ENCODE measurements at regions not wholly inside any gene's neighbourhood (a gene's known extent, or its start where the extent isn't known, plus 50 kb on each side); places are given as distances from the start of the nearest gene placed in this dataset.

DNA sequence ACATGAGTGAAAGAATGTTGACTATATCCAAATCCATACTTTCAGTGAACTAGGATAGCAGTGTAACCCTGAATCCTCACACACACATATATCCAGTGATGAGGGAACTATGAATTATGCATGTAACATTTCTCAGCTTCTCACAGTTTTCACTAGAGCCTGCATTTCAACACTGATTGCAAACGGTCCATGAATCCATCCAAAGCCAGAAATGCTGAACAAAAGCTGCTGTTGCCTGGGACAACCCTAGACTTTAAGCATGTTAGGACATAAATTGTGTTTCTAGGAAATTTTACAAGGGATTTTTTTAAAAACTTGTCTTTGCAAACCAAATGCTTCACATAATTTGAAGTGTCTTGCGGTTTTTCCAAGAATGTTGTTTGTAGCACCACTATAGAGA, 2010.0 kb upstream of the WWC1 start:
- no peak for DNase-seq (ENCODE audit: low spot score)
- peaks cover 0 to 4% (median 0%) of the 10 kb centered on the region in 4 donors for H3K9me3 ChIP-seq (ENCODE audit: control insufficient read depth in 4 of 4, low read length in 3 of 4)
- no peak overlapping the region for H3K27ac ChIP-seq (ENCODE audit: low read depth in 1 of 2, low read length in 2 of 2)
- no peaks in the 10 kb centered on the region for H3K4me1 ChIP-seq (ENCODE audit: control insufficient read depth in 4 of 4, insufficient read depth in 4 of 4, low read length in 3 of 4)
- H3K9ac ChIP-seq (ENCODE audit: low read depth in 1 of 2, low read length in 2 of 2), result no peak overlapping the region
- WGBS, result 57% methylated on average over 2 of the region's 2 CpGs
- no peaks in the 10 kb centered on the region for H3K36me3 ChIP-seq (ENCODE audit: control insufficient read depth in 4 of 4, insufficient read depth in 3 of 4, low read depth in 1 of 4, low read length in 3 of 4)
- TF ChIP-seq CTCF (IDR thresholded peaks at IDR 0.05; ENCODE audit: low read depth, low read length, missing input control), result no peak
- no peak for TF ChIP-seq HNF4G (IDR thresholded peaks at IDR 0.05)
- no peak for TF ChIP-seq EGR1 (IDR thresholded peaks at IDR 0.05; ENCODE audit: low read depth in 2 of 2)
- TF ChIP-seq HNF4A (conservative IDR thresholded peaks at IDR 0.05), result no peak
- TF ChIP-seq FOXA1 (IDR thresholded peaks at IDR 0.05), result no peak
- TF ChIP-seq, protein P1, sequence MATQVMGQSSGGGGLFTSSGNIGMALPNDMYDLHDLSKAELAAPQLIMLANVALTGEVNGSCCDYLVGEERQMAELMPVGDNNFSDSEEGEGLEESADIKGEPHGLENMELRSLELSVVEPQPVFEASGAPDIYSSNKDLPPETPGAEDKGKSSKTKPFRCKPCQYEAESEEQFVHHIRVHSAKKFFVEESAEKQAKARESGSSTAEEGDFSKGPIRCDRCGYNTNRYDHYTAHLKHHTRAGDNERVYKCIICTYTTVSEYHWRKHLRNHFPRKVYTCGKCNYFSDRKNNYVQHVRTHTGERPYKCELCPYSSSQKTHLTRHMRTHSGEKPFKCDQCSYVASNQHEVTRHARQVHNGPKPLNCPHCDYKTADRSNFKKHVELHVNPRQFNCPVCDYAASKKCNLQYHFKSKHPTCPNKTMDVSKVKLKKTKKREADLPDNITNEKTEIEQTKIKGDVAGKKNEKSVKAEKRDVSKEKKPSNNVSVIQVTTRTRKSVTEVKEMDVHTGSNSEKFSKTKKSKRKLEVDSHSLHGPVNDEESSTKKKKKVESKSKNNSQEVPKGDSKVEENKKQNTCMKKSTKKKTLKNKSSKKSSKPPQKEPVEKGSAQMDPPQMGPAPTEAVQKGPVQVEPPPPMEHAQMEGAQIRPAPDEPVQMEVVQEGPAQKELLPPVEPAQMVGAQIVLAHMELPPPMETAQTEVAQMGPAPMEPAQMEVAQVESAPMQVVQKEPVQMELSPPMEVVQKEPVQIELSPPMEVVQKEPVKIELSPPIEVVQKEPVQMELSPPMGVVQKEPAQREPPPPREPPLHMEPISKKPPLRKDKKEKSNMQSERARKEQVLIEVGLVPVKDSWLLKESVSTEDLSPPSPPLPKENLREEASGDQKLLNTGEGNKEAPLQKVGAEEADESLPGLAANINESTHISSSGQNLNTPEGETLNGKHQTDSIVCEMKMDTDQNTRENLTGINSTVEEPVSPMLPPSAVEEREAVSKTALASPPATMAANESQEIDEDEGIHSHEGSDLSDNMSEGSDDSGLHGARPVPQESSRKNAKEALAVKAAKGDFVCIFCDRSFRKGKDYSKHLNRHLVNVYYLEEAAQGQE (IDR thresholded peaks at IDR 0.05), result no peak
- TF ChIP-seq, protein P2, sequence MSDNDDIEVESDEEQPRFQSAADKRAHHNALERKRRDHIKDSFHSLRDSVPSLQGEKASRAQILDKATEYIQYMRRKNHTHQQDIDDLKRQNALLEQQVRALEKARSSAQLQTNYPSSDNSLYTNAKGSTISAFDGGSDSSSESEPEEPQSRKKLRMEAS (IDR thresholded peaks at IDR 0.05), result no peak
- no peak for TF ChIP-seq NR2F2 (IDR thresholded peaks at IDR 0.05)
- H3K27me3 ChIP-seq (ENCODE audit: control insufficient read depth in 4 of 4, insufficient read depth in 4 of 4, low read length in 3 of 4), result peaks cover 0 to 2% (median 0%) of the 10 kb centered on the region in 4 donors
- H3K4me3 ChIP-seq (ENCODE audit: low read depth in 1 of 3, low read length in 3 of 3), result no peak overlapping the region

- WGBS, result 77% methylated on average over 3 of the region's 3 CpGs
- H3K27me3 ChIP-seq (ENCODE audit: control insufficient read depth in 4 of 4, insufficient read depth in 4 of 4, low read length in 3 of 4), result peaks cover 0 to 2% (median 0%) of the 10 kb centered on the region in 4 donors
- H3K4me3 ChIP-seq (ENCODE audit: low read depth in 1 of 3, low read length in 3 of 3), result no peak overlapping the region
- DNase-seq (ENCODE audit: low spot score), result no peak
- no peaks in the 10 kb centered on the region for H3K4me1 ChIP-seq (ENCODE audit: control insufficient read depth in 4 of 4, insufficient read depth in 4 of 4, low read length in 3 of 4)
- no peaks in the 10 kb centered on the region for H3K36me3 ChIP-seq (ENCODE audit: control insufficient read depth in 4 of 4, insufficient read depth in 3 of 4, low read depth in 1 of 4, low read length in 3 of 4)
- peaks cover 0 to 4% (median 0%) of the 10 kb centered on the region in 4 donors for H3K9me3 ChIP-seq (ENCODE audit: control insufficient read depth in 4 of 4, low read length in 3 of 4)
- H3K9ac ChIP-seq (ENCODE audit: low read depth in 1 of 2, low read length in 2 of 2), result no peak overlapping the region
- H3K27ac ChIP-seq (ENCODE audit: low read depth in 1 of 2, low read length in 2 of 2), result no peak overlapping the region
- TF ChIP-seq FOXA1 (IDR thresholded peaks at IDR 0.05), result no peak
- no peak for TF ChIP-seq FOXA2 (IDR thresholded peaks at IDR 0.05)
- TF ChIP-seq JUND (IDR thresholded peaks at IDR 0.05), result no peak
- TF ChIP-seq, protein P3, sequence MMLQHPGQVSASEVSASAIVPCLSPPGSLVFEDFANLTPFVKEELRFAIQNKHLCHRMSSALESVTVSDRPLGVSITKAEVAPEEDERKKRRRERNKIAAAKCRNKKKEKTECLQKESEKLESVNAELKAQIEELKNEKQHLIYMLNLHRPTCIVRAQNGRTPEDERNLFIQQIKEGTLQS (IDR thresholded peaks at IDR 0.05), result no peak
- TF ChIP-seq GABPA (IDR thresholded peaks at IDR 0.05 in 1 of 2, conservative IDR thresholded peaks at IDR 0.05 in 1 of 2), result no peak
- TF ChIP-seq NR2F2 (IDR thresholded peaks at IDR 0.05), result no peak
- no peak for TF ChIP-seq SP1 (IDR thresholded peaks at IDR 0.05)
Observed at GRCh38 chr5:166282939-166283338, 2008.5 kb upstream of the WWC1 start.

DNA sequence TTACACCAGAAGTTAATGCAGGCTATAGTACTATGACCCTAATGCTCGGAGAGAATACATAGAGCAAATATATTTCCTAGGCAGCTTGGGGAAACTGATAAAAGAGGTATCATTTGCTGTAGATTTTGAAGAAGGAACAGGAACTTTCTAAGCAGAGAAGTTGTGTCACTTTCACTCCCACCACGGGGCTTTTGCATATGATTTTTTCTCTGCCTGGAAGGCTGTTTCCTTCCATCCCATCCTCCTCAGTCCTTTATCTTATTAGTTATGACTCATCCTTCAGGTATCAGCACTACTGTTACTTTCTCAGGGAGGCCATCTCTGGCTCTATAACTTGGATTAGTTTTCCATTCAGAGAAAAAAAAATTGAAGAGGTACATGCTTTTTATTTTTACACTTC, 2006.1 kb upstream of the WWC1 start:
- Histone ChIP-seq H3K4me1 (ENCODE audit: control insufficient read depth in 4 of 4, insufficient read depth in 4 of 4, low read length in 3 of 4) (no peaks in the 10 kb centered on the region), H3K9me3 (ENCODE audit: control insufficient read depth in 4 of 4, low read length in 3 of 4) (peaks cover 0 to 5% (median under 1%) of the 10 kb centered on the region in 4 donors), H3K4me3 (ENCODE audit: low read depth in 1 of 3, low read length in 3 of 3) (no peak overlapping the region), H3K27me3 (ENCODE audit: control insufficient read depth in 4 of 4, insufficient read depth in 4 of 4, low read length in 3 of 4) (no peaks in the 10 kb centered on the region), H3K27ac (ENCODE audit: low read depth in 1 of 2, low read length in 2 of 2) (no peak overlapping the region), H3K9ac (ENCODE audit: low read depth in 1 of 2, low read length in 2 of 2) (no peak overlapping the region), H3K36me3 (ENCODE audit: control insufficient read depth in 4 of 4, insufficient read depth in 3 of 4, low read depth in 1 of 4, low read length in 3 of 4) (no peaks in the 10 kb centered on the region)
- DNase-seq (ENCODE audit: low spot score), result no peak
- 51% methylated on average over 2 of the region's 2 CpGs for WGBS
- TF ChIP-seq HNF4A (conservative IDR thresholded peaks at IDR 0.05) (no peak), TAF1 (conservative IDR thresholded peaks at IDR 0.05) (no peak), RXRA (IDR thresholded peaks at IDR 0.05) (no peak), ZBTB33 (IDR thresholded peaks at IDR 0.05) (no peak)
- TF ChIP-seq, protein P1 (IDR thresholded peaks at IDR 0.05), result no peak
- TF ChIP-seq, protein P3 (IDR thresholded peaks at IDR 0.05), result no peak
- TF ChIP-seq, protein P2 (IDR thresholded peaks at IDR 0.05), result no peak

All from liver (tissue), 8 donors.